T-helper 9 cell (primary cell): ENCODE measurements at regions not wholly inside any gene's neighbourhood (a gene's known extent, or its start where the extent isn't known, plus 50 kb on each side); places are given as distances from the start of the nearest gene placed in this dataset.

ENCODE experiments used
- DNase-seq: peaks from one replicate; pipeline ENCODE4 v3.0.0-alpha.2; 2020

GRCh38 chr9:119991797-119992196, 588.2 kb downstream of the CDK5RAP2 start:
- DNase-seq, result no peak

DNA sequence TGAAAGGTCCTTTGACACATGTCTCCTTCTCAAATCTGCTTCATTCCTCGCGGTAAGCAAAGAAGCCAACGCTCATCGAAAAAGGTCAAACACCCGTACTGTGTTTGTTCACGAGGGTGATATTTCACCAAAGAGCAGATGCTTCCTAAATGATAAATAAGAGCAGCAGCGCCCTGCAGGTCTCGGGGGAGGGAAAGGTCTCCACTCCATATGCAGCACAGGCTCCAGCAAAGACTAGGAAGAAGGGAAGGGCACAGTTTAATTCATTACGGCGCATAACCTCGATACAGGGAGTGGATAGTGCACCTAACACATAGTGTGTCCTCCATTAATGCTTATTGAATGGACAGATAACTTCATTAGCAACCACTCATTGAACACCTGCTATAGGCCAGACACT, 593.3 kb downstream of the CDK5RAP2 start:
- DNase-seq, result no peak

DNA sequence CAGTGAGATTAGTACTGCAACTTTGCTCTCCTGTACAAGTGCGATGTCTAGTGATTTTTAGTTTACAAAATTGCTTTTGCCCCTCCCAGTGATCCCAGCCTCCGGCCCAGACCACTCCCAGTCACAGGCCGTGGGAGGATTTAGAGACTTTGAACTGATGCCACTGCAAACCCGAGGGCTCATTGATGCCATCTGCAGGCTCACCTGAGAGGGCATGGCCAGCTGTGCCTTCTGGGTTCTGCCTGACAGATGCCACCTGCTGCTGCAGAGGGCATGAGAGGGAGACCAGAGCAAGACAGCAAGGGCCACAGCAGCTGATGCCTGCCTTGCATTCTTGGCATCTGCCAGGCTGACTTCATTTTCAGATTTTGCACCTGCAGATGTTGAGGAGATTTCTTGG, 593.8 kb downstream of the CDK5RAP2 start:
- no peak for DNase-seq

DNA sequence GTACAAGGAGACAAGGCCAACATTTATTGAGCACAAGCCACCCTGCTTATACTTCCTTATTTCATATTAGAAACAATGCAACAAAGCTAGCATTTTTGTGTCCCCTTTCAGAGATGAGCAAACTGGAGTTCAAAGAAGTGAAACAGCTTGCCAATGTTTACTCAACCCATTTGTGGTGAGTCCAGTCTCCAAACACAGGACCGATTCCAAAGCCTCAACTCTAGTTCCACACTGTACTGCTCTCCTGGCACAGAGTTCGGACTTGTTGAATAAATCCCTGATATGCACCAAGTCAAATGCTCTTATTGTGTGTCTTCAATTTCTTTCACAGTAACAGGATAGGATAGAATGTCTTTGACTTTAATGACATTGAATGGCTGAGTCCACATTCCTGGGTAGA, 604.8 kb upstream of the BRINP1 start:
- no peak for DNase-seq

DNA sequence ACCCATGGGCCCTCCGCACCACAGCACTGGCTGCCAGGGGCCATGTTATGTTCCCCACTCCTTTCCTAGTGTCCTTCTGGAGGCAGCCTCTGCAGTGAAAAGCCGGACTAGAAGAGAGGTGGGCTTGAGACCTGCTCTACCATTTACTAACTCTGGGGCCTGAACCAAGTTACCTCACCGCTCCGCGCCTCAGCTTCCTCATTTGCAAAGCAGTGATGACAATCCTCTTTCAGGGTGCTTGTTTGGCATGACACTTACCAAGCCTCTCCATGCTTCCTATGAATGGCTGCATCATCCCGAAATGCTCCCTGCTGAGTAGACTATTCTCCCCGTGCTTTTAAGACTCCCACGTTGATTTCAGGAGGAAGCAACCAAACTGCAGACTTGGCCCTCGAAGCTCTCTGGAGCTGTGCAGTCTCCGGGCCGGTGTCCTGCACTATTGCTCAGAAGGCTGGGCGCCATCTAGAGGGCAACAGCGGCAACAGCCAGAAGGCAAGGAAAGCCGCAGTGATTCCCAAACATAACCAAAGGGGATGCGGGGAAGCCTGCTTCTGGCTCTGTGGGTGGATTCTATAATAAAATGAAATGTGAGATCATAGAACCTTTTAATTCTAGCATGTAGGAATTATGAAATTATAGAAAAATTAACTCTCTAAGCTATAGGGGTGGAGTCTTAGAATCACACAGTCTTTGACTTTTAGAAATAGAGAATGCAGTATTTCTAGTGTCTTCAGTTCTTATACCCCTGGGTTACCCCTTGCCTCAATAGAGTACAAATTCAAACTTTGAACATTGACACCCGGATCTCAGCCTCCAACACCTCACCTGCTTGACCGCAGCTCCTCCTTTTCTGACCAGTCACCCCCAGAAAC, 599.8 kb upstream of the BRINP1 start:
- DNase-seq, result peak; percentile 1

DNA sequence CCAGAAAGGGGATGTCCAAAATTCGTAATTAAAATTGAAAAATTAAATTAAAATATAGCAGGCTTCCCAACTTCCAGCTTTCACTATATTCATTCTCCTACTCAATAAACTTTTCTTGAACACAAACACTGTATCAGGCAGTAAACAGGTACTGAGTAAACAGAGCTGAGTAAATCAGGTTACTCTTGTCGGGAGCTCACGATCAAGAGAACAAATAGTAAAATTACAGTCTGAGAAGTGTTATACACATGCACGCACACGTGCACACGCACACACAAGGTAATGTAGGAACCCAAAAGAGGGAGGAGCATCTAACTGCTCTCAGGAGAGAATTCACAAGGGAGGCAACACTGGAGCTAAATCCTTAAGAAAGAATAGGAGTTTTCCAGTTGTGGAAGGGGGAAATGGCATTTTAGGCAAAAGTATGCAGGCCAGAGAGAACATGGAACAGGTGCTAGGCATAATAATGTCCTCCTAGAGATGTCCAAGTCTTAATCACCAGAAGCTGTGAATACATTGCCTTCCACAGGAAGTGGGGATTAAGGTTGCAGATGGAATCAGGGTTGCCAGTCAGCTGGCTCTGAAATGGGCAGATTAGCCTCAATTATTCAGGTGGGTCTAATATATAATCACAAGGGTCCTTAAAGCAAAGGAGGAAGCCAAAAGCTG, 598.8 kb upstream of the BRINP1 start:
- DNase-seq, result no peak

- no peak for DNase-seq
Observed at GRCh38 chr9:119963798-119964372, 594.6 kb upstream of the BRINP1 start.

GRCh38 chr9:119963258-119963797, 594.1 kb upstream of the BRINP1 start:
- DNase-seq, result no peak

DNA sequence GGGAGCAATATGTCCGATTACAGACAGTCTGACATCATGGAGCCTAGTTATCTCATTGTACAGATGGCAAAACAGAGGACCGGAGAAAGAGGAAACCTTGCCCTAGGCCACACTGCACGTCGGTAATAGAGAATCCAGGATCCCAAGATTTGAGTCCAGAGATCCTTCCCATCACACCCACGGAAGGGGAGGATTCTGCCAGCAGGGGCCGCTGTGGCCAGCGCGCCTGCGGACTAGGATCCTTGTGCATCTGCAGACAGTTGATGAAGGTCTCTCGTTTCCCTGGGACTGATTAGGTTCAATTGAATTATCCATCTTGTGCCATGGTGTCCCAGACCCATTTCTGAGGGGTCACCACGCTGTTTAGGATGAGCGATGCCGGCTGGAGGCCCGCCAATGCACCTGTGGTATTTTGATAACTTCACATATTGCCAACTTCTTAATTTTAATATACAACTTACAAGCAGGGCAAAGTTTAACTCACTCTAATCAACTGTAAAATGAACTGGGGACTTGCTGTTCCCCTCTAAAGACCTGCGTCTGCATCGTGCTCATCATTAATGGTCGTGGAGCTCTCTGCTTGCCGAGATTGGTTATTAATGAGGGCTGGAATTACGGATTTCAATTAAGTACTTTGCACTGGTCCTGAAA, 592.7 kb upstream of the BRINP1 start:
- no peak for DNase-seq

DNA sequence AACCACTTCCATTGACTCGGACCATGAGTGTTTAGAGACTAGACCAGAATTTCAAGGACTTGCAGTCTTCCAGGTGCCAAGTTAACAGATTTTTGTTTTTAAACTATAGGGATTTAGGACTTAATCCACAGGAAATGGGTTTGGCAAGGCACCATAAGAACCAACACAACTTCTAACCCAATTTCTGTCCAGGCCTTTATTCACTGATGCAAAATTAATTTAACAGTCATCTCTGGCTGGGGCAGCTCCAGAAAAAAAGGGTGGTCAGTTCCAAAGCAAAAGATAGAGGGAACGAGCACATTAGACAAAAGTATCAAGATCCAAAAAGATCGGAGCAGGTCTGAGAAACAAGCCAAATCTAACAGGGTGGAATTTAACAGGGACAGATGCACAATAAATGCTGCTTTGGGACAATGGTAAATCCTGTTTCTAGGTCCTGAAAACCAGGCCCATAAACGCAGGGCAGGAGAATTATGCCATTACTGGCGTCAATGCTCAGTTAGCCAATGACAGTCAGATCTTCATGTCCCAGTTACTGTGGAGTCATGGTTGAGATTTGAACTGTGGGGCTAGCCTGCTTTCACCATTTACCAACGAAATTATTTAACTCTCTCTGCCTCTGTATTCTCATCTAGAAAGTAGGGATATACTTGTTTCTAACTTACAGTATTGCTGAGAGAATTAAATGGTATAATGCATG, 590.8 kb upstream of the BRINP1 start:
- no peak for DNase-seq

GRCh38 chr9:119956111-119956510, 586.9 kb upstream of the BRINP1 start:
- DNase-seq, result no peak

GRCh38 chr9:119955276-119955675, 586.0 kb upstream of the BRINP1 start:
- no peak for DNase-seq

DNA sequence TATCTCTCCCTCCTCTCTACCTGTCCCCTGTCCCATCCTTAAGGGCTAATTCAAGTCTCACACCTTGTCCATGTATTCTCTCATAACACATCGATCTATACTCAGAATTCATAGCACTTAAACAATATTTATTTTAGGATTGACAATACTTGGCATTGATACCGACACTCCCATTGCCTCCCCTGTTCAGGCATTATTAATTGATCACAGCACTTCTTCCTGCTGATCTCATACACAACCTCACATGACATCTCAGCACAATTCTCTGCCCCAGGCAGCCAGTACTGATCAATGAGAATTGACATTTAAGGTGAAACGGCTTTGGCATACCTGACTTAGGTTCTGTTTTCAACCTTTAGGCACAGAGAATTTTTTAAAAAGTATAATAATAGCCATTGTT, 582.4 kb upstream of the BRINP1 start:
- no peak for DNase-seq

GRCh38 chr9:119951090-119951489, 581.9 kb upstream of the BRINP1 start:
- DNase-seq, result no peak

DNA sequence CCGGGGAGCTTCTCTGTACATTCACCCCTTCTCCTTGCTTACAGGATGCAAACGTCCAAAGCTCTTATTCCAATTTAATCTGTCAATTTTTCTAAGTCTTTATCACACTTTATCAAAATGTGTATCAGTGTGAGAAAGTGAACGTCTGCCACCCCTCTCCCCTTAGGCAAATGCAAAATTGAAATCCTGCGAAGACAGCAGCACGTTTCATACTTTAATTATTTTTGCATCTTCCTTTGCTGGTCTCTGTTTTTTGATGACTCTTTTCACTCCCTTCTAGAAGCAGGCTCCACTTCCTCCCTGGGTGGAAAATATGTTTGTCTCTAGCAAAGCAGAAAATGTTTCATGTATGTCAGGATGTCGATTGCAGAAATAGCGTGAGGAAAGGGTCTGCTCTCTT, 576.5 kb upstream of the BRINP1 start:
- no peak for DNase-seq

DNA sequence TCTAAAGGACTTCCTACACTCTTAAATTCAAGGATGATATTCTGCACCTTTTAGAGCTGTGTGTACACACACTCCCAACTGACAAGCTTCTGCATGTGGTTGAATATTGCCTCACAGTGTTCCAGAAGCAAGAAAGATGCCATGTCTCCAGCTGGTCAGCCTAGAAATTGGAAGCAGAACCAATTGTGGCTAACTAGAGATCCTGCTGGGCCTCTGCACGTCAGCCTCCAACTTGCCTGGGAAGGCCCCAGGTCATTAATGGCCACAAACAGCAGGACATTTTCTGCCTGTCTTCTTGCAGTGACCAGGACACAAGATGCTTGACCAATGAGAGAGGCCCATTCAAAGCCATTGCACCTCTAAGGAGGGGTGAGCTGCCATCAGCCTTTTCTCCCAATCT, 571.9 kb upstream of the BRINP1 start:
- DNase-seq, result no peak

- no peak for DNase-seq
Observed at GRCh38 chr9:119938871-119939270, 569.6 kb upstream of the BRINP1 start.

DNA sequence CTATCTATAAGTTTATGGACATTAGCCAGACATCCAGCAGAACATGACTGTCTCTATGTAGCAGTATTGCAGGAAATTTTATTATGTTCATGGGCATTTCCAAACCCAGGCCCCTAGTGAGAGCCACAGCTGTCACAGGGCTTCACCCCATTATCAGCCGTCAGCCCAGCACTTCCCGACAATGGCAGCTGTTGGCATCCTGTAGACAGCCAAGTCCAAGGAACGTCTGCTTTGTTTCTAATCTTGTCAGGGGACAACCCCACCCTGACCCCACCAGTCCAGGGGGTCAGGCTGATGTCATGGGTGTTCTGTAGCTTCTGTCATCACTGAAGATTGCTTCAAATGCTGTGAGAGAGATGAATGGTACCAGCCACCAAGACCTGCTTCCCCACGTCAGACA, 565.3 kb upstream of the BRINP1 start:
- DNase-seq, result no peak

- DNase-seq, result no peak
Observed at GRCh38 chr9:119933191-119933590, 564.0 kb upstream of the BRINP1 start.

GRCh38 chr9:119924736-119925135, 555.5 kb upstream of the BRINP1 start:
- DNase-seq, result no peak

DNA sequence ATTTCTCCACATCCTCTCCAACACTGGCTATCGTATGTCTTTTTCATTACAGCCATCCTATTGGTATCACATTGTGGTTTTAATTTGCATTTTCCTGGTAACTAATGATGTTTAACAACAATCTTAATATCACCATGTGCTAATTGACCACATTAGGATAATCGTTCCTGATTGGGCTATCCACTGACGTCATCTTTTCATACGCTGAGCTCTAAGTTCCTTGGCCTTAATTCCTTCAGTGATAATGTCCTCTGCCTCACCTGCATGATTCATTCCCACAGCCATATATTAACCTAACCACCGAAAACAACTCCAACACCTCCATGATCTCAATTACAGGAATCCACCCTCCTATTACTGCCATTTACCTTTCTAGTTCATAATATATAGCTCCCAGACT, 547.9 kb upstream of the BRINP1 start:
- no peak for DNase-seq

DNA sequence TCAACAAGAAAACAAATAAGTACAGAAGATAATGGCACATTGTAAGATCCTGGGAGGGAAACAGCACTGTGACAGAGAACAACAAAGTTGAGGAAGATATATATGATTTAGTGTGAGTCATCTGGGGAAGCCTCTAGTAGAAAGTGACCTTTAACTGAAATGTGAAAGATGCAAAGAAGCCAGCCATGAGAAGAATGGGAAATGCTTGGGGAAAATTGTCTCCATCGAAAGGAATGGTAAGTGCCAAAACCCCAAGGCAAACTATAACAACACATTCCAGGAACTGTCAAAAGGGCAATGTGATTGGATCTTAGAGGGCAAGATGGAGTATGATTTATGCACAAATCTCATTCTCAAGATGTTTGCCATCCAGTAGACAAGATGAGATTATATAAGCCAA, 537.8 kb upstream of the BRINP1 start:
- DNase-seq, result no peak

GRCh38 chr9:119905724-119906123, 536.5 kb upstream of the BRINP1 start:
- DNase-seq, result no peak
